HG03139 (cell line): ENCODE measurements at regions not wholly inside any gene's neighbourhood (a gene's known extent, or its start where the extent isn't known, plus 50 kb on each side); places are given as distances from the start of the nearest gene placed in this dataset.
"Not testable (repeated sequence)": the region's sequence is repeated elsewhere in the genome, so short reads cannot be mapped to it uniquely, and the experiment has no call there.

Source experiments
- ATAC-seq: cut with Tn5 transposase; IDR thresholded peaks from one replicate; pipeline ENCODE4 v1.9.1; 2021; ENCODE audit not compliant: unreplicated experiment

DNA sequence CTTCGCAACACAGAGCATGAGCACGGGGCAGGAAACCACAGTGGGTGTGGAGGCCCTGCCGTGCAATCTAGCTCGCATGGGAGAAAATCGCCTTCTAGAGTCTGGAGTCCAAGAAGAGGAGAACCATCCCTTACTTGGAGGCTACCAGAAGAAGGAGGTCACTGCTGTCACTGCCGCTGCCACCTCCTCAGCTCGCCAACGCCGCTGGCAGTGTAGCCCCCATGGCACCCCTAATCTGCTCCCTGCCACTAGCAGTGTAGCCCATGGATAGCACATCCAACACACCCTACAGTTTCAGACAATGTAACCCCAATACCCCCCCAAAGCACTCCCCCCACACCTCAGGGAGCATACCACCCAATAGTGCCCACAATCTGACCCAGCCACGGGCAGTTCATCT is 438.0 kb upstream of the ZNF337 start:
- ATAC-seq = no peak

DNA sequence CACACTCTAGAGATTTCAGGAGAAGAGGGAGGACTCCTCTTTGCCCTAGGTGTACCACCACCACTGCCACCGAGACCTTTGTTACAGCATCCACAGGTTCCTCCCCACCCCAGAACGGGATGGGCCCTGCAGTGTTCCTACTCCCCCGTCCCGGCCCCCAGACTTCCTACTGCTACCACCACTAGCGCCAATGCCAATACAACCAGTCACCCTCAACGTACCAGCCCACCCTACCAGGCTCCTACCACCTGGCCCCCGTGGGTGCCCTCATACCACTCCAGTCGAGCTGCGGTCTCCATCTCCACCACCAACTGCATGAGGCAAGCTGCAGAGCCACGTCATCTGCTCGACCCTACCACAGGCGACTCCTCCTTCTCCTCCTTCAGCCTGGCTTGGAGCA is 437.1 kb upstream of the ZNF337 start:
- ATAC-seq = not testable (repeated sequence)

DNA sequence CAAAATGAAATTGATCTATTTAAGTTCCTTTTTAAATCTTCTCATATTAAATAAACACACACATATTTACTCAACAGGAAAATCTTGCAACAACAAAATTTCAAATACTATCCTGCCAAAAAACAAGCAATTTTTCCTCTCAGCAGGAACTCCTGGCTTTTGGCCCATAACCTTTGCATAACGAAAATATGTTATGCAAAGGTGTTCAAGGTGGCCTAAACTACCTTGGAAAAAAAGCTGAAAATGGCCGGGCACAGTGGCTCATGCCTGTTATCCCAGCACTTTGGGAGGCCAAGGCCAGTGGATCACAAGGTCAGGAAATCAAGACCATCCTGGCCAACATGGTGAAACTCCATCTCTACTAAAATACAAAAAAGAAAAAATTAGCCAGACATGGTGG is 424.3 kb upstream of the ZNF337 start:
- ATAC-seq = not testable (repeated sequence)

DNA sequence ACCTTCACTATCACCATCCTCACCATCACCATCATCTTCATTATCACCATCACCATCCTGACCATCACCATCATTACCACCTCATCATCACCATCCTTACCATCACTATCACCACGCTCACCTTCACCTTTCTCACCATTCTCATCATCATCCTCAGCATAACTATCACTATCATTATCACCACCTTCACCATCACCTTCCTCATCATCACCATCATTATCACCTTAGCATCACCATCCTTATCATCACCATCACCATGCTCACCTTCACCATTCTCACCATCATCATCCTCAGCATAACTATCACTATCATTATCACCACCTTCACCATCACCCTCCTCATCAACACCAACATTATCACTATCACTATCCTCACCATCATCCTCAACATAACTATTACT is 397.8 kb upstream of the ZNF337 start:
- ATAC-seq = not testable (repeated sequence)

DNA sequence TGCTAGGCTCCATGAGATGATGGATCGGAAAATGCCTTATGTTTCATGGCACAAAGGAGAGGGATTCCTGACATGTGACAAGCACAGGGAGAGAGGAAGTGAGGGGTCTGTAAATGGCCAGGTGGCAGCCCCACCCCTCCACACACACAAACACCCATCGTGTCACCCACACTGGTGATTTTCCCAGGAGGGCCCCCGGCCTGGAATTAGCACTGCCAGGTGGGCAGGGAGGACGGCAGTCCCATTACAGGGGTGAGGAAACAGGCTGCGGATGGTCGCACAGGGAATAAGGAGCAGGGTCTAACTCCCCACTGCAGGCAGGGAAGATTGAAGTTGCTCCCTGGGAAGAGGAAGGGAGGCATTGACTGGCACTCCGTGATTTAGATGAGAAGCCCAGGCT is 395.3 kb upstream of the ZNF337 start:
- ATAC-seq = not testable (repeated sequence)

DNA sequence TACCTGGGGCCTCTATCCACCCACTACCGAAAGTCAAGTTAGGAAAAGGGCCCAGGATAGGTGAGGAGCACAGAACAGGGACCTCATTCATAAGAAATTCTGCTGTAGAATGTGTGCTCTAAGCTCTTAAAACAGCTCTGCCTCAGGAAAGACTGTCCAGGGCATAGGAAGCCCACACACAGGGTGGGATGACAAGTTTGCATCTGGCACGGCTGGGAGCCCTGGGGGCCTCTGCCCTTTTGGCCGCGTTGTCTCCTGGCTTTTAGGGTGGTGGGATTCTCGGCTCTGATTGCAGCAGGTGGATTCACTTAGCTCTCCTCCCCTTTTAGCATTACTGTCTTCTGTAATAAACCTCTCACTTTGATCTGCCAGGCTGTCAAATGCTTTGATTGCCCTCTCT is 389.5 kb upstream of the ZNF337 start:
- ATAC-seq = not testable (repeated sequence)

DNA sequence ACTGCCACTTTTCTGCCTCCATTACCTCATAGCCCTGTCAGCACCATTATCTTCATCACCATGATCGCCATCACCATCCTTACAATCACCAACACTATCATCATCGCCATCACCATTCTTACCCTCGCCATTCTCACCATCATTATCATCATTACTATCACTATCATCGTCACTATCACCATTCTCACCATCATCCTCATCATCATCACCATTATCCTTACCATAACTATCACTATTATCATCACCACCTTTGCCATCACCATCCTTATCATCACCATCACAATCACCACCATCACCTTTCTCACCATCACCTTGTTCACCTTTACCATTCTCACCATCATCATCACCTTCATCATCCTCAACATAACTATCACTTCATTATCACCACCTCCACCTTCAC is 377.3 kb upstream of the ZNF337 start:
- not testable (repeated sequence) for ATAC-seq

DNA sequence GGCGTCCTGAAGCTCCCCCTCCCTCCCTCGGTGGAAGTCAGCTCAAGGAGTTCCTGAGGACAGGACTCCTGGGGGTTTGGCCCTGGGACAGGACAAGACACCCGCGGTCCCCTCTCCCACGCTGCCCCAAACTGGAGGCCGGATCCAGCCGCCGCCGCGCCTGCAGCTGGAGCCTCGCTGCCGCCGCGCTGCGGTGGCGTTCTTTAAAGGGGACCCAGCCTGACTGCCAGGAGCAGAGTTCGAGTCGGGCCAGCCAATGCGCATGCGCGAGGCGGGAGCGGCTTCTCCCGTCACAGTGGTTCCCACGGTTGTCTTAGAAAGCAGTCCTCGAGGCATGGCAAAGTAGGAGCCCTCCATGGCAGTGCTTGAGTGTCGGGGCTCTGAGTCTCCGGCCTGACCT is 362.7 kb upstream of the ZNF337 start:
- not testable (repeated sequence) for ATAC-seq

DNA sequence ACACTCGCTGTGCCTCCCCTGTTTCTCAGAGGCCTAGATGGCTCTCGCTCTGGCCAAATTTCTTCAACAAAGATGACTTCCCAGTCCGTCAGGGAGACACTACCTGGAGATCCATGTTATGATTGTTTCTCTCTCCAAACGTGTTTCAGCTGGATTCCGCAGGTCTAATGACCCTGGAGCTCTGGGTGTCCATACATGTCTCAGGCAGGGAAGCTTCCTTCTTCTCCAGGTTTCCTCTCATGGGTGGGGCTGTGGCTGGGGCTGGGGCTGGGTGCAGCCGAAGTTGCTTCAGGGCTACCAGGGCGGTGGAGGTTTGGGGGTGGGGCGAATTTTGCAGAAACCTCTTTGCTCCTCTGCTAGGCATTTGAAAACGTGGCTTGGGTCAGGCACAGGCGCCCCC is 361.8 kb upstream of the ZNF337 start:
- ATAC-seq = not testable (repeated sequence)

DNA sequence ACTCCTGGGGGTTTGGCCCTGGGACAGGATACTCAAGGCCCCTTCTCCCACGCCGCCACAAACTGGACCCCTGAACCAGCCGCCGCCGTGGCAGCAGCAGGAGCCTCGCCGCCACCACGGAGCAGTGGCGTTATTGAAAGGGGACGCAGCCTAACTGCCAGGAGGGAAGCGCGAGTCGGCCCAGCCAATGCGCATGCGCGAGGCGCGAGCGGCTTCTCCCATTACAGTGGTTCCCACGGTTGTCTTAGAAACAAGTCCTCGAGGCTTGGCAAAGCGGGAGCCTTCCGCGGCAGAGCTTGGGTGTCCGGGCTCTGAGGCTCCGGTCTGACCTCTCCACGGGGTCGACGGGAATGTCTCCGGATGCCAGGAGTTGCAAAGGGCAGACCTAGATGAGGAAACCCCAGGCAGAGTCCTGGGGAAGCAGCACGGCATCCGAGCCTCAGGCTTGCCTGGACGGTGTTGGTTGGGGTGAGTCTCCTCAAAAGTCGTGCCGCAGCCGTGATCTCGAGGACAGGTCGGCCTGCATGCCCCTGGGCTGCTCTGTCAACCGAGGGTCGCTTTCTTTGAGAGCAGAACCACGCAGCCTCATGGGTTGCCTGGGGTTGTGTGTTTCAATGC is 360.6 kb upstream of the ZNF337 start:
- not testable (repeated sequence) for ATAC-seq

DNA sequence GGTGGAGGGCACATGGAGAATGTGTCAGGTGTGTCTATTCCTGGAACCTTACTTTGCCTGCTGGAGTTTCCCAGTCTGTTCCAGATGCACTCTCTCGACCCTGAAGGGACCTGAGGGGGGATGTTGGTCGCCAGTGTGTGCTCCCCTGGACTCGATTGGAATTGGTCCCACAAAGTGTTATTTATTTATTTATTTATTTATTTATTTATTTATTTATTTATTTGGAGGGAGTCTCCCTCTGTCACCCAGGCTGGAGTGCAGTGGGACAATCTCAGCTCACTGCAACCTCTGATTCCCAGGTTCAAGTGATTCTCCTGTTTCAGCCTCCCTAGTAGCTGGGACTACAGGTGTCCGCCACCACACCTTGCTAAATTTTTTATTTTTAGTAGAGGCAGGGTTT is 329.1 kb upstream of the ZNF337 start:
- ATAC-seq = not testable (repeated sequence)

DNA sequence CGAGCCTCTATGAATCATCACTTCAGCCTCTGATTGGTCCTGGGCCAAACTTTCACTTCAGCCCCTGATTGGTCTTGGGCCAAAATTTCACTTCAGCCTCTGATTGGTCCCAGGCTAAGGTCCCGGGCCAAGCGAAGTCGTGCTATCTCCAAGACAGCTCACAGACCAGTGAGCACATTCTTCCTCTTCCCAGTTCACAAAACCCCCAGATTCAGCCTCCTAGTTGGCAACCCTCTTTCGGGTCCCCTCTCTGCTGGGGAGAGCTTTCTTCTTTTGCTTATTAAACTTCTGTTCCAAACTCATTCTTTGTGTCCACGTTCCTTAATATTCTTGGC is 314.3 kb upstream of the ZNF337 start:
- ATAC-seq = not testable (repeated sequence)

DNA sequence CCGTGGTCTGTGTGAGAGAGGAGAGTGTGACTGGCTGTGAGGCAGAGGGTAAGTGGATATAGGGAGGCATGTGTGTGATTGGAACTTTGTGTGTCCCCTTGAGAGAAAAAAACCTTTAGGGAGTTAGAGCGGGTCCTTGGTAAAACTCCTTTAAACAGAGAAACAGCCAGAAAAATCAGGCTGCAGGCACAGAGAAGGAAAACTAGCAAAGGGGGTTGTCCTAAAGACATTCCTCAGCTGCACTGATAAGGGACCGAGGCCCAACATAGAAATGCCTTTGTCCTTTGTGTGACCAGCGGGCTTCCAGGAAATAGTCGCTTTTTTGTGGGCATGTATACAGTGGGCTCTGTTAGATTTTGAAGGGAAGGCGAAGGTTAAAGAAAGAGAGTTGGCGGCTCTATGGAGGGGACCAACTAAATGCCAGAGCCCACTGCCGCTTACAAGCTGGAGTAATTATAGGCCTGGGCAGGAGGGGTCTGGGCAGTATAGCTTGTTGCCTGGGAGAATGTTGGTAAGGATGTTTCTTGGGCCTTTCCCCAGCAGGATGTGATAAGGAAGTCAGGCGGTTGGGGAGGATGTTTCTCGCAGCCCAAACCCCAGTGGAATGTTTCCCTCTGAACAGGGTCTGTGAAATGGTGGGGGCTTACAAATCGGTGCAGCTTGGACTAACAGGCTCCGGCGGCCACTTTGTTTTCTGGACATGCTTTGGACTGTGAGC is 313.7 kb upstream of the ZNF337 start:
- ATAC-seq = not testable (repeated sequence)

DNA sequence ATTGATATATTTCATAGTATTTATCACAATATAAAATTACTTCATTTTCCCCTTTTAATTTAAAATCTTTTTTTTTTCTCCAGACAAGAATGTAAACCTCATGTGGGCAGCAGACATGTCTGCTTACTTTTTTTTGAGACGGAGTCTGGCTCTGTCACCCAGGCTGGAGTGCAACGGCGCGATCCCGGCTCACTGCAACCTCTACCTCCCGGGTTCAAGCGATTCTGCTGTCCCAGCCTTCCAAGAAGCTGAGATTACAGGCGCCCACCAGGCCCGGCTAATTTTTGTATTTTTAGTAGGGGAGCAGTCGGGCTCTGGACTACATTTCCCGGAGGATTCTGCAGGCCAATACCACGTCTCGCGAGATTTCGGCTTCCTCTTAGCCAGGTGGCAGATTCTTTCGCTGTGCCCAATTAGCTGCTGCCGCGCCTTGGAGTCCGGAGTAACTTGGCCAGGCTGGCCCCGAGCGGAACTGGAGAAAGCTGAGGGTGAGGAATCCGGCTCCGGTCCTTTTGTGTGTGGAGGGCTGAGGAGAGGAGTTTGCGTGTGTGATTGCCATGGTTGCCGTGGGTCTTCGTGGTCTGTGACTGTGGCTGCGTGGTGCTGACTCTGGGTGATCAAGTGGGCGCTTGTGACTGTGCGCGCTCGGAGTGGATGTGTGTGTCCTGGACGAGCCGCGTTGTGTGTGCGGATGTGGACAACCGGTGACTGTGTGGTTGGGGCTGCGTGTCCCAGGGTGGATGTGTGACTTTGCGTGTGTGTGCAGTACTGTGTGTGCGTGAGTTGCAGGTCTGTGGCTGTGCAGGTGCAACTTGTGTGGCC is 313.0 kb upstream of the ZNF337 start:
- not testable (repeated sequence) for ATAC-seq

DNA sequence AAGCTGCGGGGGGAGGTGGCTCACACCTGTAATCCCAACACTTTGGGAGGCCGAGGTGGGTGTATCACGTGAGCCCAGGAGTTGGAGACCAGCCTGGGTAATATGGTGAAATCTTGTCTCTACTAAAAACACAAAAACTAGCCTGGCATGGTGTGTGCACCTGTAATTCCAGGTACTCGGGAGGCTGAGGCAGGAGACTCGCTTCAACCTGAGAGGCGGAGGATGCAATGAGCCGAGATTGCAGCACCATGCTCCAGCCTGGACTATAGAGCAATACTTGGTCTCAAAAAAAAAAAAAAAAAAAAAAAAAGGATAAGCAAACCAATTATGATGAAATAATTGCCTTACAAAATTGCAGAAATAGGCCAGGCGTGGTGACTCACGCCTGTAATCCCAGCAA is 311.4 kb upstream of the ZNF337 start:
- not testable (repeated sequence) for ATAC-seq

DNA sequence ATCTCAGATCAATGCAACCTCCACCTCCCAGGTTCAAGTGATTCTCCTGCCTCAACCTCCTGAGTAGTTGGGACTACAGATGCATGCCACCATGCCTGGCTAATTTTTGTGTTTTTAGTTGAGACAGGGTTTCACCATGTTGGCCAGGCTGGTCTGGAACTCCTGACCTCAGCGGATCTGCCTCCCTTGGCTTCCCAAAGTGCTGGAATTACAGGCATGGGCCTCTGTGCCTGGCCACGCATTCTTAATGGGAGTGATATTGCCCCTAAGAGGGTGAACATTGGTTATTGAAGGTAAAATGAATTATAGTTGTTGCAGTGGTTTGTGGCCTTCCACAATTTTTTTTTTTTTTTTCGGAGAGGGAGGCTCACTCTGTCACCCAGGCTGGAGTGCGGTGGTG is 309.5 kb upstream of the ZNF337 start:
- not testable (repeated sequence) for ATAC-seq

DNA sequence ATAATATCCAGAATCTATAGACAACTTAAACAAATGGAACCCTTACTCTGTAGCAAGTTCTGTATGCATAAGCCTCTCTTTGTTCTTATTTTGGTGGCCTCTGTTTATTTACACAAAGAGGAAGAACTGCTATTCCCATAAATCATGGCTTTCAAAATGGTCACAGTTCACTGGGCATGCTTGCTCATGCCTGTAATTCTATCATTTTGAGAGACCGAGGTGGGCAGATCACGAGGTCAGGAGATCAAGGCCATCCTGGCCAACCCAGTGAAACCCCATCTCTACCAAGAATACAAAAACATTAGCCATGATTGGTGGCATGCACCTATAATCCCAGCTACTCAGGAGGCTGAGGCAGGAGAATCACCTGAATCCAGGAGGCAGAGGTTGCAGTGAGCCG is 307.3 kb upstream of the ZNF337 start:
- not testable (repeated sequence) for ATAC-seq

DNA sequence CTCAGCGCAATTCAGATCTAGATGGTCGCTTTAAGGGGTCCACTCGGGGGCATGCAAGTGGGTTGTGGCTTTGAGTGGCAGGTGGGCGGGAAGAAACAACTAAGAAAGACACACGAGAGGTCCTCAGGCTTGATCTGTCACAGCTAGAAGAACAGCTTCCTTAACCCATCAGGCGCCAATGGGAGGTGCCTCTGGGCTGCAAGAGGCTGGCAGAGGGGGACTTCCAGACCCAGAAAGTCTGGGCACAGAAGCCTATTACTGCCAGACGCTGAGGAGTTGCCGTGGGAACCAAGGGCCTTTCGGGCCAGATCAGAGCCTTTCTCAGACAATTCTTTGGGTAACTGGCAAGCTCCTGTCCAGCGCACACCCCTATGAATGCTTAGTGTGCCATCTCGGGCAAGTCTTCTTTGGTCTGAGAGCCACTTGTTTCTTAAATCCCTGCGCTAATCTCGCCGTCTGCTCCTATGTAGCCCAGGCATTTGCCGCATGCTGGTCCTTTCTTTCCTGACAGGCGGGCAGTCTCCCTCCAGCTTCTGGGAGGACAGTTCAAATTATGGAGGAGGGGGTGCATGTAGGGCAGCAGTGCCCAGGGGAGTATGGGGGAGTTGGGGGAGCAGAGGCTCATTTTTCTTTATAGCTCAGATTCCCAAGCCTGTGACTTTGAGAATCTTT is 300.9 kb upstream of the ZNF337 start:
- not testable (repeated sequence) for ATAC-seq

DNA sequence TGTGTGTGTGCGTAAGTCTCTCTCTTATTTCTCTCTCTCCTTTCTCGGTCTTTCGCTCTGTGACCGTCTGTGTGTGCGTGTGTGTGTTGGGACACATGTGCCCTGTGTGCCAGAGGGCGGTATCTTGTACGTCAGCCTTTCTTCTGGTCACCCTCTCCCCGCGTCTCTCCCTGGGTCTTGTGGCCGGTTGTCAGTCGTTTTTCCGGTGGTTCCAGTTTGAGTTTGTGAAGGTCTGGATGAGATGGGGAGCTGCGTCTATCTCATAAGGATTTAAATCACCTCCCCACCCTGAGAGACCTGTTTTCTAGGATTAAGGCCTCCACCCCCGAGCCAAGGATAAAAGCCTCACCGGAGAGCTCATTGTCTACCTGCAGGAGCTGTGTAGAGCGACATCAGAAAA is 295.5 kb upstream of the ZNF337 start:
- no peak for ATAC-seq

DNA sequence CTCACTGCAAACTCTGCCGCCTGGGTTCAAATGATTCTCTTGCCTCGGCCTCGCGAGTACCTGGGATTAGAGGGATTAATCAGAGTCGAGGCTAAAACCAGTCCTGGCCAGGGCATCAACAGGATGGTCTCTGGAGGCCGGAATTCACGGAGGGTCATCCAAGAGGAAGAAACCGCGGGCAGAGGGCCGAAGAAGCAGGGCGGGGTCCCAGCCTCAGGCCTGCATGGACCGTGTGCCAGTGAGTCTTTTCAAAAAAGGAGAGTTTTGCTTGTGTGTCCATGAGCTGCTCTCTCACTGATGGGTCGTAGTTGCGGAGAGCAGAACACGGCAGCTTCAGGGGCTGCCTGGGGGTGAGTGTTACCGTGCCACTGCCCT is 295.1 kb upstream of the ZNF337 start:
- ATAC-seq = no peak

DNA sequence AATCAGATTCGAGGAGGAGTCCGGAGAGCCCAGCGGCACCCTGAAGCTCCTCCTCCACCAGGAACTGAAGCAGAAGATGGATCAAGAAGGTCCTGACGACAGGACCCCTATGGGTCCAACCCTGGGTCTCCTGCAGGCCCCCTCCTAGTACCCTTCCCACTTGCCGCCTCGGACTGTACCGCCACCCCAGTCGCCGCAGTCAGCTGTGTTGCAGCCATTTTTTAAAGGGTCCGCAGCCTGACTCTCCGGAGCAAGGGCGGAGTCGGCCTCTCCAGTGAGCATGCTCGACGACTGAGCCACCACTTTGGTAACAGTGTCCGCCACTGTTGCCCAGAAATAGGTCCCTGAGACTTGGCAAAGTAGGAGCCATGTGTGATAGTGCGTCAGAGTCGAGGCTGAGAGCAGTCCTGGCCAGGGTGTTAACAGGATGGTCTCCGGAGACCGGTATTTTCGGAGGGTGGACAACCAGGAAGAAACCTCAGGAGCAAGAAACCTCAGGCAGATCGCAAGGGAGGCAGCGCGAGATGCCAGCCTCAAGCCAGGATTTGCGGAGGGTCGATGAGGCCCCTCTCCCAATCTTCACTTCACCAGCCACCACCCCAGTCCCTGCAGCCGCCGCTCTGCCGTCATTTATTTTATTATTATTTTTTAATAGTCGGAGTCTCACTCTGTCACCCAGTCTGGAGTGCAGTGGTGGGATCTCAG is 294.6 kb upstream of the ZNF337 start:
- no peak for ATAC-seq
